ENCODE measurements at regions not wholly inside any gene's neighbourhood (a gene's known extent, or its start where the extent isn't known, plus 50 kb on each side); places are given as distances from the start of the nearest gene placed in this dataset.

DNA sequence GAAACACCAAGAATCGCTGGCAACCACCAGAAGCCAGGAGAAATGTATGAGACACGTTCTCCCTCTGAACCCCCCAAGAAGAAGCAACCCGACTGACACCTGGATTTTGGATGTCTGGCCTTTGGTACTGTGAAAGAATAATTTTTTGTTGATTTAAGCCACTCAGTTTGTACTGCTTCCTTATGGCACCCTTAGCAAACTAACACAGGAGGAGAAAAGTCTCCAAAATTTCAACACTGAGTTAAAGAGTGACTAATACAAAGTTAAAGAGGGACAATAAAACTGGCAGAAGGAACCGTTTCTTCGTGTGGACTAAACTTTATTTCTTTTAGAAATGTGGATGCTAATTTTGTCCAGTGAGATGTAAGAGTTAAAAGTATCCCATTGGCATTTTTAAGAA lies 660.9 kb upstream of the LINC00305 start:
- no peak for TF ChIP-seq EZH2 (IDR thresholded peaks at IDR 0.05; ENCODE audit: low read depth)
- TF ChIP-seq, protein P1, sequence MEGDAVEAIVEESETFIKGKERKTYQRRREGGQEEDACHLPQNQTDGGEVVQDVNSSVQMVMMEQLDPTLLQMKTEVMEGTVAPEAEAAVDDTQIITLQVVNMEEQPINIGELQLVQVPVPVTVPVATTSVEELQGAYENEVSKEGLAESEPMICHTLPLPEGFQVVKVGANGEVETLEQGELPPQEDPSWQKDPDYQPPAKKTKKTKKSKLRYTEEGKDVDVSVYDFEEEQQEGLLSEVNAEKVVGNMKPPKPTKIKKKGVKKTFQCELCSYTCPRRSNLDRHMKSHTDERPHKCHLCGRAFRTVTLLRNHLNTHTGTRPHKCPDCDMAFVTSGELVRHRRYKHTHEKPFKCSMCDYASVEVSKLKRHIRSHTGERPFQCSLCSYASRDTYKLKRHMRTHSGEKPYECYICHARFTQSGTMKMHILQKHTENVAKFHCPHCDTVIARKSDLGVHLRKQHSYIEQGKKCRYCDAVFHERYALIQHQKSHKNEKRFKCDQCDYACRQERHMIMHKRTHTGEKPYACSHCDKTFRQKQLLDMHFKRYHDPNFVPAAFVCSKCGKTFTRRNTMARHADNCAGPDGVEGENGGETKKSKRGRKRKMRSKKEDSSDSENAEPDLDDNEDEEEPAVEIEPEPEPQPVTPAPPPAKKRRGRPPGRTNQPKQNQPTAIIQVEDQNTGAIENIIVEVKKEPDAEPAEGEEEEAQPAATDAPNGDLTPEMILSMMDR (conservative IDR thresholded peaks at IDR 0.05), result no peak

All from PC-9 (cell line).